ENCODE measurements at regions not wholly inside any gene's neighbourhood (a gene's known extent, or its start where the extent isn't known, plus 50 kb on each side); places are given as distances from the start of the nearest gene placed in this dataset.

- TF ChIP-seq CTCF (IDR thresholded peaks at IDR 0.05), result no peak
- no peak for TF ChIP-seq POLR2AphosphoS5 (IDR thresholded peaks at IDR 0.05)
- no peak for TF ChIP-seq EP300 (IDR thresholded peaks at IDR 0.05)
These were observed 175.1 kb downstream of the SNX18 start for GRCh38 chr5:54692631-54693030.
